Thyroid gland (tissue), 4 donors: ENCODE measurements at regions not wholly inside any gene's neighbourhood (a gene's known extent, or its start where the extent isn't known, plus 50 kb on each side); places are given as distances from the start of the nearest gene placed in this dataset.
"Not testable (repeated sequence)": the region's sequence is repeated elsewhere in the genome, so short reads cannot be mapped to it uniquely, and the experiment has no call there.

Source experiments
- DNase-seq, 2 donors: peaks; one replicate each; pipeline ENCODE4 v3.0.0-alpha.2; 2019
- H3K27ac ChIP-seq, 3 donors: fragments of 200-600 bp; sonication (generic); 1 replicate in 2 of 3; 2 replicates in 1 of 3; pipeline ENCODE4 v1.5.1; 2016 to 2019; ENCODE audit warnings: mild to moderate bottlenecking in 1 of 3, moderate library complexity in 1 of 3
- H3K27me3 ChIP-seq: fragments of 200-600 bp; sonication (generic); one replicate; pipeline ENCODE4 v1.5.1; 2019
- H3K36me3 ChIP-seq, 2 donors: fragments of 200-600 bp; sonication (generic); one replicate each; pipeline ENCODE4 v1.5.1; 2016 to 2019
- H3K4me1 ChIP-seq, 2 donors: fragments of 200-600 bp; sonication (generic); one replicate each; pipeline ENCODE4 v1.5.1; 2017 to 2019
- H3K4me3 ChIP-seq, 3 donors: fragments of 200-600 bp; sonication (generic); replicated peaks in 1 of 3; 1 replicate in 2 of 3; 2 replicates in 1 of 3; pipeline ENCODE4 v1.5.1; 2016; ENCODE audit warnings: mild to moderate bottlenecking in 1 of 3
- H3K9me3 ChIP-seq: fragments of 200-600 bp; sonication (generic); one replicate; pipeline ENCODE4 v1.5.1; 2017
- POLR2A ChIP-seq, 2 donors: fragments of 450-650 bp; IDR thresholded peaks; one replicate each; pipeline ENCODE4 v1.6.1; 2017; ENCODE audit warnings: antibody characterized with exemption in 2 of 2, mild to moderate bottlenecking in 2 of 2, moderate library complexity in 1 of 2
- WGBS, 2 donors: methylation state at CpG; one replicate each; pipeline ENCODE4 v1.1.5; 2017; 5-methylcytosine and 5-hydroxymethylcytosine counted together
- intact Hi-C: fragments of 100-400 bp; cut with DNase I; formaldehyde crosslinking; loops from one replicate; pipeline ENCODE4 v1.15.1; 2023
- TF ChIP-seq, protein P1 (sequence below), 6 experiments: fragments of 200-600 bp in 3 of 6; fragments of 450-650 bp in 3 of 6; sonication (generic) in 3 of 6; IDR thresholded peaks; one replicate each; pipeline ENCODE4 v1.5.1; 2016 to 2019; ENCODE audit warnings: antibody characterized with exemption in 6 of 6, mild to moderate bottlenecking in 2 of 6, inconsistent platforms in 1 of 6, moderate library complexity in 1 of 6

GRCh38 chr2:47708801-47709499 lies 74.0 kb upstream of the MSH6 start:
- no peak for DNase-seq
- H3K4me1 ChIP-seq = no peaks in the 10 kb centered on the region
- intact Hi-C loops = no loop called here
- no peaks in the 10 kb centered on the region for H3K9me3 ChIP-seq
- WGBS, 2 donors = 91 to 97% methylated on average over 4 of the region's 4 CpGs
- no peaks in the 10 kb centered on the region for H3K36me3 ChIP-seq
- no peaks in the 10 kb centered on the region for H3K27me3 ChIP-seq
- no peak overlapping the region for H3K4me3 ChIP-seq
- TF ChIP-seq POLR2A (IDR thresholded peaks at IDR 0.05) = no peak
- TF ChIP-seq, protein P1, sequence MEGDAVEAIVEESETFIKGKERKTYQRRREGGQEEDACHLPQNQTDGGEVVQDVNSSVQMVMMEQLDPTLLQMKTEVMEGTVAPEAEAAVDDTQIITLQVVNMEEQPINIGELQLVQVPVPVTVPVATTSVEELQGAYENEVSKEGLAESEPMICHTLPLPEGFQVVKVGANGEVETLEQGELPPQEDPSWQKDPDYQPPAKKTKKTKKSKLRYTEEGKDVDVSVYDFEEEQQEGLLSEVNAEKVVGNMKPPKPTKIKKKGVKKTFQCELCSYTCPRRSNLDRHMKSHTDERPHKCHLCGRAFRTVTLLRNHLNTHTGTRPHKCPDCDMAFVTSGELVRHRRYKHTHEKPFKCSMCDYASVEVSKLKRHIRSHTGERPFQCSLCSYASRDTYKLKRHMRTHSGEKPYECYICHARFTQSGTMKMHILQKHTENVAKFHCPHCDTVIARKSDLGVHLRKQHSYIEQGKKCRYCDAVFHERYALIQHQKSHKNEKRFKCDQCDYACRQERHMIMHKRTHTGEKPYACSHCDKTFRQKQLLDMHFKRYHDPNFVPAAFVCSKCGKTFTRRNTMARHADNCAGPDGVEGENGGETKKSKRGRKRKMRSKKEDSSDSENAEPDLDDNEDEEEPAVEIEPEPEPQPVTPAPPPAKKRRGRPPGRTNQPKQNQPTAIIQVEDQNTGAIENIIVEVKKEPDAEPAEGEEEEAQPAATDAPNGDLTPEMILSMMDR (IDR thresholded peaks at IDR 0.05) = no peak
- no peak overlapping the region for H3K27ac ChIP-seq

- WGBS, 2 donors = 18 to 22% methylated on average over 2 of the region's 2 CpGs
- H3K4me3 ChIP-seq = no peak overlapping the region
- no peak for TF ChIP-seq POLR2A (IDR thresholded peaks at IDR 0.05)
- no peak overlapping the region for H3K27ac ChIP-seq
- no peak for DNase-seq
- intact Hi-C loops = no loop called here
- H3K27me3 ChIP-seq = no peaks in the 10 kb centered on the region
- no peaks in the 10 kb centered on the region for H3K9me3 ChIP-seq
- no peaks in the 10 kb centered on the region for H3K36me3 ChIP-seq
- no peaks in the 10 kb centered on the region for H3K4me1 ChIP-seq
These were observed 78.7 kb upstream of the MSH6 start for GRCh38 chr2:47704287-47704686.

DNA sequence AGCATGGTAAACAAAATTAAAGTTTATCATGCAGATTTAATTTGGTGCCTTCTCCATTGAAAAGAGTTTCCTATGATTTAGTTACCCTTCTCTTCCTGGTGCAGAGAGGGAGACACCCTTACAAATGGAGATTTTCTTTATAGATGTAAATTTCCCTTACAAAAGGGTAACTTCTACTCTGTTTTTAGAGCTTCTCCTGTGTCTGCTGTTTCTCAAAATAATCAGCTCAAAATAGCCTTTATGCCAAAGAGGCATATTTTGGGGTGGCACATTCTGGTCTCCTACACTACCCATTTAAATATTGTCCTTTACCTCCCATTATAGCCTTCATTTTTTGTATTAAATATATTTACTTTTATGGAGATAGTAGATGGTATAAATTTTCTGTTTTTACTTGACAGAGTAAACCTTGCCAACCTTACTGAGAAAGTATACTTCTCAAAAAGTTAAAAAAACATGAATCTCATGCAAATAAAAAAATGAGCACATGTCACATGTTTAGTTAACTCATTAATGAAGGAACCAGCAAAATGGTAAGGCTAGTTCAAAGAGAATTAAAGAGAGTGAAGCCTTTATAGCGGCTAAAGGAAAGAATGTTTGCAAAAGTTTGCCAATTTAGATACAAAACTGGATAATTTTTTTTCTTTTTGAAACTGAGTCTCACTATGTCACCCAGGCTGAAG lies 83.3 kb upstream of the MSH6 start:
- Histone ChIP-seq H3K4me1 (no peaks in the 10 kb centered on the region), H3K36me3 (no peaks in the 10 kb centered on the region), H3K27ac (no peak overlapping the region), H3K9me3 (no peaks in the 10 kb centered on the region), H3K4me3 (no peak overlapping the region), H3K27me3 (no peaks in the 10 kb centered on the region)
- TF ChIP-seq POLR2A (IDR thresholded peaks at IDR 0.05) = no peak
- TF ChIP-seq, protein P1 (IDR thresholded peaks at IDR 0.05) = no peak
- intact Hi-C loops = no loop called here
- DNase-seq = no peak
- WGBS, 2 donors = 96 to 98% methylated on average over 1 of the region's 1 CpG

GRCh38 chr2:47698436-47698972 lies 84.4 kb upstream of the MSH6 start:
- H3K36me3 ChIP-seq, H3K4me3 ChIP-seq, DNase-seq, H3K27ac ChIP-seq, H3K27me3 ChIP-seq, H3K4me1 ChIP-seq, H3K9me3 ChIP-seq, intact Hi-C loops: not testable (repeated sequence)
- WGBS, 2 donors = 69 to 82% methylated on average over 4 of the region's 4 CpGs

- H3K27me3 ChIP-seq, H3K4me1 ChIP-seq, H3K36me3 ChIP-seq, H3K4me3 ChIP-seq, H3K9me3 ChIP-seq, DNase-seq, H3K27ac ChIP-seq, intact Hi-C loops: not testable (repeated sequence)
- 61 to 76% methylated on average over 14 of the region's 14 CpGs for WGBS, 2 donors
These were observed 85.1 kb upstream of the MSH6 start for GRCh38 chr2:47697681-47698435.

GRCh38 chr2:47697000-47697601 lies 85.8 kb upstream of the MSH6 start:
- TF ChIP-seq, protein P1 (IDR thresholded peaks at IDR 0.05) = no peak
- no peak for TF ChIP-seq POLR2A (IDR thresholded peaks at IDR 0.05)

More at GRCh38 chr2:47697000-47697601, 85.8 kb upstream of the MSH6 start:
- Histone ChIP-seq H3K27ac (no peak overlapping the region), H3K9me3 (no peaks in the 10 kb centered on the region), H3K36me3 (no peaks in the 10 kb centered on the region), H3K27me3 (no peaks in the 10 kb centered on the region), H3K4me3 (no peak overlapping the region), H3K4me1 (no peaks in the 10 kb centered on the region)
- WGBS, 2 donors = 48 to 50% methylated on average over 12 of the region's 12 CpGs
- peak; percentile 10 to 13 for DNase-seq
- intact Hi-C loops = no loop called here
